ENCODE measurements at regions not wholly inside any gene's neighbourhood (a gene's known extent, or its start where the extent isn't known, plus 50 kb on each side); places are given as distances from the start of the nearest gene placed in this dataset.

- no peaks in the 10 kb centered on the region for H3K27me3 ChIP-seq
- no peak overlapping the region for H3K27ac ChIP-seq
- DNase-seq: no peak
- H3K36me3 ChIP-seq: no peaks in the 10 kb centered on the region
- H3K9me3 ChIP-seq: no peaks in the 10 kb centered on the region
- 56 to 71% methylated on average over 2 of the region's 2 CpGs for WGBS, 2 donors
- H3K4me3 ChIP-seq: no peak overlapping the region
- H3K4me1 ChIP-seq: no peaks in the 10 kb centered on the region
- ATAC-seq (ENCODE audit: low FRiP score in 2 of 2): no peak
- TF ChIP-seq POLR2A (IDR thresholded peaks at IDR 0.05) (no peak), EP300 (IDR thresholded peaks at IDR 0.05) (no peak), POLR2AphosphoS5 (IDR thresholded peaks at IDR 0.05) (no peak)
- TF ChIP-seq, protein P1, sequence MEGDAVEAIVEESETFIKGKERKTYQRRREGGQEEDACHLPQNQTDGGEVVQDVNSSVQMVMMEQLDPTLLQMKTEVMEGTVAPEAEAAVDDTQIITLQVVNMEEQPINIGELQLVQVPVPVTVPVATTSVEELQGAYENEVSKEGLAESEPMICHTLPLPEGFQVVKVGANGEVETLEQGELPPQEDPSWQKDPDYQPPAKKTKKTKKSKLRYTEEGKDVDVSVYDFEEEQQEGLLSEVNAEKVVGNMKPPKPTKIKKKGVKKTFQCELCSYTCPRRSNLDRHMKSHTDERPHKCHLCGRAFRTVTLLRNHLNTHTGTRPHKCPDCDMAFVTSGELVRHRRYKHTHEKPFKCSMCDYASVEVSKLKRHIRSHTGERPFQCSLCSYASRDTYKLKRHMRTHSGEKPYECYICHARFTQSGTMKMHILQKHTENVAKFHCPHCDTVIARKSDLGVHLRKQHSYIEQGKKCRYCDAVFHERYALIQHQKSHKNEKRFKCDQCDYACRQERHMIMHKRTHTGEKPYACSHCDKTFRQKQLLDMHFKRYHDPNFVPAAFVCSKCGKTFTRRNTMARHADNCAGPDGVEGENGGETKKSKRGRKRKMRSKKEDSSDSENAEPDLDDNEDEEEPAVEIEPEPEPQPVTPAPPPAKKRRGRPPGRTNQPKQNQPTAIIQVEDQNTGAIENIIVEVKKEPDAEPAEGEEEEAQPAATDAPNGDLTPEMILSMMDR (IDR thresholded peaks at IDR 0.05): no peak
Measured at GRCh38 chr14:84436528-84436927, 1093.4 kb upstream of the FLRT2 start.

DNA sequence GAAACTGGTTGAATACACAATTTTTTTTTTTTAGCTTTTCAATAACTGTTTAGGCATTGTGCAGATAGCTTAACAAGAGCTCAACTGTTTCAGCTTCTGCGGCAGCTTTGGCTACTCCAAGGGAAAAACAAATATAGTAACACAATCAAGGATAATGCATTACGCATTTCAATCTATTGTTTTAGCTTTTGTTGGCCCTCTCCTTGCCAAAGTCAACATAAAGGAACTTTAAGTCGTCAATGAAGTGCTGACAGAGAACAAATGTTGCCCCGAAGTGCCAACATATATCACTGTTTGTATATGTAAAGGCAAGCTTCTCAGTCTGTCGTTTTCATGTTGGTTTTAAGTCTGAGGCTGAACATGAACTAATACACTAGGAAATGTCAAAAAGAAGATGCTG, 1087.4 kb upstream of the FLRT2 start:
- WGBS, 2 donors: 31 to 42% methylated on average over 5 of the region's 5 CpGs

DNA sequence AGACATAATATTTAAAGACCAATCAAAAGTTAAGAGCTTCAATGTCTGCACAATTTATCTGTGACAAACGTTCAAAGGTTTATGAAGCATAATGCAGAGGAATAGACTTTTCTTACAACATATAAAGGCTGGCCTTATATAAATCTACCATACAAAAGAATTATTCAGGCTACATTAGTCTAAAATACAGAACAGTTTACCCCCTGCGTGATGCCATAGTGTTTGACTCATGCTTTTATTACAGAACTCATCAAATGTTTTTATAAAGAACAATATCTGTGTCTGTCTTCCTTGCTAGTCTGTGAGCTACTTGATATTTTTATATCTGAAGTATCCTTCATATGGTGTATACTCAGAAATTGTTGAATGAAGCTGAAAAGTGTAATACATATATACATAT, 1084.5 kb upstream of the FLRT2 start:
- no peak overlapping the region for H3K27ac ChIP-seq
- H3K36me3 ChIP-seq: no peaks in the 10 kb centered on the region
- H3K4me3 ChIP-seq: no peak overlapping the region
- no peak for TF ChIP-seq EP300 (IDR thresholded peaks at IDR 0.05)
- TF ChIP-seq, protein P1 (IDR thresholded peaks at IDR 0.05): no peak
- no peak for TF ChIP-seq POLR2AphosphoS5 (IDR thresholded peaks at IDR 0.05)
- no peak for TF ChIP-seq POLR2A (IDR thresholded peaks at IDR 0.05)
- DNase-seq (no peak), ATAC-seq (ENCODE audit: low FRiP score in 2 of 2) (no peak)
- H3K9me3 ChIP-seq: no peaks in the 10 kb centered on the region
- 87 to 91% methylated on average over 2 of the region's 2 CpGs for WGBS, 2 donors
- no peaks in the 10 kb centered on the region for H3K27me3 ChIP-seq
- H3K4me1 ChIP-seq: no peaks in the 10 kb centered on the region

More for the DNA sequence above, 1087.4 kb upstream of the FLRT2 start:
- no peak overlapping the region for H3K4me3 ChIP-seq
- no peaks in the 10 kb centered on the region for H3K9me3 ChIP-seq
- DNase-seq (no peak), ATAC-seq (ENCODE audit: low FRiP score in 2 of 2) (no peak)
- H3K4me1 ChIP-seq: no peaks in the 10 kb centered on the region
- H3K27me3 ChIP-seq: no peaks in the 10 kb centered on the region
- no peaks in the 10 kb centered on the region for H3K36me3 ChIP-seq
- H3K27ac ChIP-seq: no peak overlapping the region
- TF ChIP-seq POLR2AphosphoS5 (IDR thresholded peaks at IDR 0.05): no peak
- TF ChIP-seq EP300 (IDR thresholded peaks at IDR 0.05): no peak
- no peak for TF ChIP-seq POLR2A (IDR thresholded peaks at IDR 0.05)
- TF ChIP-seq, protein P1 (IDR thresholded peaks at IDR 0.05): no peak

DNA sequence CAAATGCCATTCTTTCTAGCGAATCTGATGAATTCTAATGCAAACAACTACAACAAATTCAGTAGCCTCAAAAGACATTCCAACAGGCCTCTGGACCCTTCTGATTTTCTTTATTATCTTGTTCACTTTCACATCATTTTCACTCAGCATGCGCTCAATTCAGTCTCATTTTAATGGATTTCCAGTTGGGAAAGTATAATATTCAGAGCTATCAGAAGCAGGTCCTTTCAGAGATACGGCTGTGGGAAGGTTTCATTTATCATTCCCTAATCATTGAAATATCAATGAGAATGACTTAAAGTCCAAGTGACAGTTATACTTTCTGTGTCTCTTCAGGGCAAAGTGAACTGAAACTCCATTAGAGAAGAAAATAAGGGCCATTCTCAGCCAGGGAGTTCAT, 1083.7 kb upstream of the FLRT2 start:
- no peak for ATAC-seq (ENCODE audit: low FRiP score in 2 of 2)
- H3K27ac ChIP-seq: no peak overlapping the region
- H3K27me3 ChIP-seq: no peaks in the 10 kb centered on the region
- H3K4me1 ChIP-seq: no peaks in the 10 kb centered on the region
- no peak for DNase-seq
- H3K36me3 ChIP-seq: no peaks in the 10 kb centered on the region
- 91 to 95% methylated on average over 3 of the region's 3 CpGs for WGBS, 2 donors
- TF ChIP-seq POLR2AphosphoS5 (IDR thresholded peaks at IDR 0.05): no peak
- no peak for TF ChIP-seq EP300 (IDR thresholded peaks at IDR 0.05)
- TF ChIP-seq POLR2A (IDR thresholded peaks at IDR 0.05): no peak
- TF ChIP-seq, protein P1 (IDR thresholded peaks at IDR 0.05): no peak
- no peak overlapping the region for H3K4me3 ChIP-seq
- H3K9me3 ChIP-seq: no peaks in the 10 kb centered on the region

DNA sequence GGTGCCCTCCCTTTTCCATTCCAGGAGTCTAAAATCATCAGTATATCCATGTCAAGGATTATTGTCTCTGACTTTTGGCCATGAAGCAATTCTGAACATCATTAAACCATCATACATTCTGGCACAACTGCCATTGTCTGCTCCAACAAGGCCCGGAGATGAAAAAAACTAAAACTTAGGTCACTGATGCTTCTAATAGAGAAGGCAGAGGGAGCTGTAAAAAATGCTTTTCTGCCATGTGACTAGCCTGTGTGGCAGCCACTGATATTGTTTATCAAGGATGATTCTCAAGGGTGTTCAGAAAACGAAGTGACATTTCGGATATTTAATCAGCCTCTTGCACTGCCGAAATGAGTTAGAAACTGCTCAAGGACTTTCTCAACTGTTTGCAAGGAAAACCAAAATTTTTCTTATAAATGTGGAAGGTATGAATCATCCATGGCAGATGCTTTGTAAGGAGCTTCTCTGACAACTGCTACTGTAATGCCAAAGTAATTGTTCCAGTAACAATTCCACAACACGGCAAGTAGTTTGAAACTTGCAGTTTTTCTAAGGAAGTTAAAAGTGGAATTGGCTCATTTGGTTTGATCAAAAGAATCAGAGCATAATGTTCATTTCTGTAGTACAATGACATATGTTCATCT, 1076.5 kb upstream of the FLRT2 start:
- no peak for TF ChIP-seq POLR2AphosphoS5 (IDR thresholded peaks at IDR 0.05)
- no peak for TF ChIP-seq EP300 (IDR thresholded peaks at IDR 0.05)
- TF ChIP-seq, protein P1 (IDR thresholded peaks at IDR 0.05): no peak
- Histone ChIP-seq H3K4me1 (no peaks in the 10 kb centered on the region), H3K9me3 (no peaks in the 10 kb centered on the region), H3K36me3 (no peaks in the 10 kb centered on the region), H3K4me3 (no peak overlapping the region), H3K27me3 (no peaks in the 10 kb centered on the region), H3K27ac (no peak overlapping the region)
- 84 to 88% methylated on average over 5 of the region's 5 CpGs for WGBS, 2 donors
- DNase-seq (no peak), ATAC-seq (ENCODE audit: low FRiP score in 2 of 2) (no peak)

Measured in upper lobe of left lung (tissue), 6 donors.